Neural crest cell (in vitro differentiated cells): ENCODE measurements at regions not wholly inside any gene's neighbourhood (a gene's known extent, or its start where the extent isn't known, plus 50 kb on each side); places are given as distances from the start of the nearest gene placed in this dataset.
A peak's percentile ranks its signal among the peaks of the same experiment; 100 is the strongest.

Source experiments
- DNase-seq: peaks from one replicate; pipeline ENCODE4 v3.0.0; 2021; ENCODE audit warnings: low read depth, mixed read lengths, low spot score
- H3K27ac Mint-ChIP-seq: one replicate; pipeline ENCODE4 v1.8.0; 2021; ENCODE audit warnings: mild to moderate bottlenecking, mixed read lengths; ENCODE audit not compliant: unreplicated experiment
- H3K27me3 Mint-ChIP-seq: 2 replicates; pipeline ENCODE4 v1.8.0; 2021; ENCODE audit warnings: low read depth, mild to moderate bottlenecking, mixed read lengths
- H3K36me3 Mint-ChIP-seq: 2 replicates; pipeline ENCODE4 v1.8.0; 2021; ENCODE audit warnings: low read depth, mild to moderate bottlenecking, mixed read lengths
- H3K4me1 Mint-ChIP-seq: 2 replicates; pipeline ENCODE4 v1.8.0; 2021; ENCODE audit warnings: mixed read lengths
- H3K4me3 Mint-ChIP-seq: one replicate; pipeline ENCODE4 v1.8.0; 2021; ENCODE audit warnings: mild to moderate bottlenecking, mixed read lengths
- H3K9me3 Mint-ChIP-seq: 2 replicates; pipeline ENCODE4 v1.8.0; 2021; ENCODE audit warnings: mixed read lengths
- CTCF ChIP-seq: fragments of 200-600 bp; sonication (generic); conservative IDR thresholded peaks from 2 replicates; pipeline ENCODE4 v1.5.0; 2021; ENCODE audit warnings: antibody characterized with exemption, mild to moderate bottlenecking

- H3K4me3 Mint-ChIP-seq: no peak overlapping the region
Measured at GRCh38 chr14:104486222-104486923, 93.2 kb upstream of the C14orf180 start.

GRCh38 chr14:104494483-104494882 is 85.1 kb upstream of the C14orf180 start:
- TF ChIP-seq CTCF: no peak
- no peak for DNase-seq
- peaks cover 23% of the 10 kb centered on the region for H3K27me3 Mint-ChIP-seq
- no peaks in the 10 kb centered on the region for H3K4me1 Mint-ChIP-seq
- no peak overlapping the region for H3K27ac Mint-ChIP-seq
- peaks cover 4% of the 10 kb centered on the region for H3K36me3 Mint-ChIP-seq
- peaks cover 2% of the 10 kb centered on the region for H3K9me3 Mint-ChIP-seq
- no peak overlapping the region for H3K4me3 Mint-ChIP-seq

More at GRCh38 chr14:104486222-104486923, 93.2 kb upstream of the C14orf180 start:
- TF ChIP-seq CTCF: no peak
- Mint-ChIP-seq H3K27me3 (peaks cover 45% of the 10 kb centered on the region), H3K27ac (no peak overlapping the region), H3K36me3 (no peaks in the 10 kb centered on the region), H3K9me3 (peaks cover 7% of the 10 kb centered on the region), H3K4me1 (no peaks in the 10 kb centered on the region)
- no peak for DNase-seq

DNA sequence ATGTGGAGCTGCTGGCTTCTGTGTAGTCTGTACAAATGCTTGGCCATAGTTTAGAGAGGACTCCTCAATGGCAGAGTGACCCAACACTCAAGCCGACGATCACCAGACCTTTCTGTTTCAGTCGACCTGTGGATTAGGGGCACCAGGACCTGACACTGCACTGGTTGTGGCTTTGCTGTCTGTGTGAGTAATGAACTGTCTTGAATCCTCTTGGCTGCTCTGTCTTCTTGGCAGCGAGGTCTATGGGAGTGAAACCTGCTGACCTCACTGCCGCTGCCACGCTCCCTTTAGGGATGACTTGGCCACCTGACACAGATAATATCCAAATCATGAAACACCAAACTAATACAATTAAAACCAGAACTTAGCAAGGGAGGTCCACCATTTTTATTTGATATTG is 83.5 kb upstream of the C14orf180 start:
- Mint-ChIP-seq H3K4me1 (no peaks in the 10 kb centered on the region), H3K9me3 (peaks cover 2% of the 10 kb centered on the region), H3K36me3 (peaks cover 4% of the 10 kb centered on the region), H3K27me3 (peaks cover 23% of the 10 kb centered on the region), H3K27ac (no peak overlapping the region), H3K4me3 (no peak overlapping the region)
- DNase-seq: no peak
- TF ChIP-seq CTCF: no peak

- Mint-ChIP-seq H3K4me3 (no peak overlapping the region), H3K27ac (peak overlapping the region; percentile 50), H3K36me3 (peaks cover 4% of the 10 kb centered on the region), H3K9me3 (peaks cover 7% of the 10 kb centered on the region), H3K27me3 (peaks cover 11% of the 10 kb centered on the region), H3K4me1 (peaks cover 4% of the 10 kb centered on the region)
- DNase-seq: no peak
- TF ChIP-seq CTCF: no peak
Measured at GRCh38 chr14:104499784-104500760, 79.5 kb upstream of the C14orf180 start.

DNA sequence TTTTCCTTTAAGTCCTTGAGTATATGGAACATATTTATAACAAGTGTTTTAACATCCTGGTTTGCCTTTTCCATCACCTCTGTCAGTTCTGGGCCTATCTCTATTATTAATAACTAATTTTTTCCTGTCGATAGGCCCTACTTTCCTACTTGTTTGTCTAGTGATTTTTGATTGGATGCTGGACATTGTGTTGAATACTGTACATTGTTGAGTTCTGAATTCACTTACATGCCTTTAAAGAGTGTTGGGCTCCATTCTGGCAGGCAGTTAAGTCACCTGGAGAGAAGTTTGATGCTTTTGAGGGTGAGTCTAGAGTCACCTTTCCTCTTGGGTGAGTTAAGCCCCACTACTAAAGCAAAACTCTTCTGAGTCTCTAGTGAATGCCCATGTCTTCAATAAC is 77.5 kb upstream of the C14orf180 start:
- Mint-ChIP-seq H3K27ac (no peak overlapping the region), H3K9me3 (peaks cover 7% of the 10 kb centered on the region), H3K27me3 (peaks cover 7% of the 10 kb centered on the region), H3K4me3 (no peak overlapping the region), H3K36me3 (no peaks in the 10 kb centered on the region), H3K4me1 (peaks cover 4% of the 10 kb centered on the region)
- no peak for TF ChIP-seq CTCF
- no peak for DNase-seq
